Activated T-cell treated with anti-CD3 and anti-CD28 coated beads for 24 hours (primary cell): ENCODE measurements at regions not wholly inside any gene's neighbourhood (a gene's known extent, or its start where the extent isn't known, plus 50 kb on each side); places are given as distances from the start of the nearest gene placed in this dataset.

Experiments used
- DNase-seq: peaks from one replicate; pipeline ENCODE4 v3.0.0-alpha.2; 2020; ENCODE audit warnings: low read depth

GRCh38 chr2:67917332-67918054, 145.3 kb downstream of the C1D start:
- no peak for DNase-seq

- no peak for DNase-seq
These were observed 144.3 kb downstream of the C1D start for GRCh38 chr2:67918471-67918870.

- DNase-seq: no peak
These were observed 143.3 kb downstream of the C1D start for GRCh38 chr2:67919490-67919889.

GRCh38 chr2:67922080-67922785, 140.6 kb downstream of the C1D start:
- DNase-seq: no peak

GRCh38 chr2:67923696-67924095, 139.1 kb downstream of the C1D start:
- DNase-seq: no peak

- DNase-seq: no peak
These were observed 135.3 kb downstream of the C1D start for GRCh38 chr2:67927501-67927900.

GRCh38 chr2:67930156-67930555, 132.6 kb downstream of the C1D start:
- DNase-seq: no peak

GRCh38 chr2:67936969-67937368, 125.8 kb downstream of the C1D start:
- no peak for DNase-seq

- DNase-seq: no peak
These were observed 124.8 kb downstream of the C1D start for GRCh38 chr2:67938053-67938452.

GRCh38 chr2:67945056-67945455, 117.7 kb downstream of the C1D start:
- DNase-seq: no peak

- DNase-seq: no peak
These were observed 116.9 kb downstream of the C1D start for GRCh38 chr2:67945940-67946339.

GRCh38 chr2:67948057-67948456, 114.7 kb downstream of the C1D start:
- DNase-seq: no peak

- no peak for DNase-seq
These were observed 114.3 kb downstream of the C1D start for GRCh38 chr2:67948506-67948905.

GRCh38 chr2:67950018-67950417, 112.8 kb downstream of the C1D start:
- DNase-seq: no peak

GRCh38 chr2:67950919-67951318, 111.9 kb downstream of the C1D start:
- no peak for DNase-seq

- DNase-seq: no peak
These were observed 110.7 kb downstream of the C1D start for GRCh38 chr2:67952066-67952465.

GRCh38 chr2:67954093-67954748, 108.6 kb downstream of the C1D start:
- DNase-seq: no peak

- DNase-seq: no peak
These were observed 106.8 kb downstream of the C1D start for GRCh38 chr2:67955748-67956603.

- no peak for DNase-seq
These were observed 97.6 kb downstream of the C1D start for GRCh38 chr2:67965246-67965645.

- no peak for DNase-seq
These were observed 92.7 kb downstream of the C1D start for GRCh38 chr2:67970071-67970470.

- DNase-seq: no peak
These were observed 92.3 kb downstream of the C1D start for GRCh38 chr2:67970542-67970941.
